Activated CD8-positive, alpha-beta memory T cell treated with anti-CD3 and anti-CD28 coated beads, Interleukin-2, amount 50 U/mL, for 48 hours (primary cell): ENCODE measurements at regions not wholly inside any gene's neighbourhood (a gene's known extent, or its start where the extent isn't known, plus 50 kb on each side); places are given as distances from the start of the nearest gene placed in this dataset.
"Not testable (repeated sequence)": the region's sequence is repeated elsewhere in the genome, so short reads cannot be mapped to it uniquely, and the experiment has no call there.

Experiments
- DNase-seq: peaks from one replicate; pipeline ENCODE4 v3.0.0-alpha.2; 2020

- no peak for DNase-seq
These were observed 475.4 kb downstream of the RMST start for GRCh38 chr12:97938031-97938430.

DNA sequence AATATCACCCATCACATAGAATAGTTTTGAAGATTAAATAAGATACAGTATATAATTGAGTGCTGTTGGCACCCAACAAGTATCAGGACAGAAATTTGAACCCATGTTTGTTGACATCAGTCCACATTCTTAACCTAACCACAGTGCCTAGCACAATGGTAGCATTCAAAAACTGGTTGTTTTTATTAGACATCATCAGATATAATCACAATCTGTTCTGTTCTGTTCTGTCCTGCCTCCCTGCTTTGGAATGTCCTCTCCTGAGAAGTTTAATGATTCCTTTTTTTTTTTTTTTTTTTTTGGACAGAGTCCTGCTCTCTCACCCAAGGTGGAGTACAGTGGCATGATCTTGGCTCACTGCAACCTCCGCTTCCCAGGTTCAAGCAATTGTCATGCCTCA lies 476.6 kb downstream of the RMST start:
- no peak for DNase-seq

DNA sequence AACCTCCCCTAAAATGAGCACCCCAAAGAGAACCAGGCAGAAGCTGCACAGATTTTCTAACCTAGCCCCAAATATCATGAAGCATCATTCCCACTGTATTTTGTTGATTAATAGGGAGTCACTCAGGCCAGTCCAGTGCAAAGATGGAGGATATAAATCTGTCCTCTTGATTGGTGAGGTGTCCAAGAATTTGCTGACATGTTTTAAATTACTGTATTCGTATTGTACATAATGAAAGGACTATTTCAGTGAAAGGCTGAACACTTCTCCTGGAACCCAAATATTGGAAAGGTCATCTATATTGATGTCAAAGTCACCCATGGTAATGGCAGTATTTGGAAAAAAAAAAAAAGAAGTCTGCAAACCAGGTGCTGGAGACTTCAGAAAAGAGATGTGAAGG lies 477.5 kb downstream of the RMST start:
- DNase-seq, result no peak

- DNase-seq, result no peak
These were observed 478.0 kb downstream of the RMST start for GRCh38 chr12:97940629-97941028.

DNA sequence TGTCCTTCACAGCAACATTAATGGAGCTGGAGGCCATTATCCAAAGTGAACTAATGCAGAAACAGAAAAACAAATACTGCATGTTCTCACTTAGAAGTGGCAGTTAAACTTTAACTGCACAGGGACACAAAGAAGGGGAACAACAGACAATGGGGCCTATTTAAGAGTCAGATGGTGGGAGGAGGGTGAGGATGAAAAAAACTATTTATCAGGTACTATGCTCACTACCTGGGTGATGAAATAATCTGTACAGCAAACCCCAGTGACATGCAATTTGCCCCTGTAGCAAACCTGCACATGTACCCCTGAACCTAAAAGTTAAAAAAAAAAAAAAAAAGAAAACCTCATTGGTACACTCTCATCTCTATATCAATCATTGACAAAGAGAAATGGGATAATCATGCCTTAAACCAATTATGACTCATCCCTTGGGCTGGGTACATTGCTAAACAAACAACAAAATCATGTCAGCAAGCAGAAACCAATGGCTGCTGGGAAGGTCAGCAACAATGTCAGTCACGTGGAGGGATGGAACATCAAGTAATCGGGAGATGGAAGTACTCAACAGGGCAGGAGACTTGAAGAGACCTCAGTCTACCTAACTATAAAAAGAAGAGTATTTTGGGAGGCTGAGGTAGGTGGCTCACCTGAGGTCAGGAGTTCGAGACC lies 479.2 kb downstream of the RMST start:
- no peak for DNase-seq

GRCh38 chr12:97943359-97943758 lies 480.8 kb downstream of the RMST start:
- no peak for DNase-seq

DNA sequence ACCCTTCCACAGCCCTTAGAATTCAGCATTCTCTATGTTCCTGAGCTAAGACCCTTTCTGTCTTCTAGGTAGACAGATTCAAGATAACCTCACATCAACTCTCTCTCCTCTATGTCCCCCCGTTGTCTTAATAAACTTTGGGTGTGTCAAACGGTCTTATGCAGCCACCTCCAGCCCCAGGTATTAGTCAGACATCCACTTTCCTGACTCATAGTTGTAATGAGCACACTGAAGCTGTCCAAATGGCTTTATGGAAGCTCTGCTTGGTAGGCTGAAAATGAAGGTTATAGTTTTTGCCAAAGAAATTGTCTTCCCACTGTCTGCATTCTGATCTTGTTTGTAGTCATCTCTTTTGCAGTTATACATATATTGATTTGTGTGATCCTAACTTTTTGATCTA lies 482.0 kb downstream of the RMST start:
- DNase-seq, result no peak

DNA sequence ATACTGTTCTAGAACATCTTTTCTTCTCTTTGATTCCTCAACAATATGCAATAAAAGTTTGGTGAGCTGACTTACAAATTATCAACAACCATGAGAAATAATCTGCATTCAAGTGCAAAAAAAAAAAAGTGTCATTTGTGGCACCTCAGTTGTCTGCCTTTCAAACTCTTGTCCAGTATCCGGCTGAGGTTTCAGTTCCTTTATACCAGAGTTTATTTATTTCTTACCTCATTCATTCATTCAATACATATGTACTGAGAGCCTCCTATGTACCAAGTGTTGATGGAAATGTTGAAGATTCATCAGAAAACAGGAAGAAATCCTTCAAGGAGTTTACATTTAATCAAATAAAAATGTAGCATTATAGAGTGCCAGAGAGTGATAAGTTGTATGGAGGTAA lies 484.1 kb downstream of the RMST start:
- no peak for DNase-seq

DNA sequence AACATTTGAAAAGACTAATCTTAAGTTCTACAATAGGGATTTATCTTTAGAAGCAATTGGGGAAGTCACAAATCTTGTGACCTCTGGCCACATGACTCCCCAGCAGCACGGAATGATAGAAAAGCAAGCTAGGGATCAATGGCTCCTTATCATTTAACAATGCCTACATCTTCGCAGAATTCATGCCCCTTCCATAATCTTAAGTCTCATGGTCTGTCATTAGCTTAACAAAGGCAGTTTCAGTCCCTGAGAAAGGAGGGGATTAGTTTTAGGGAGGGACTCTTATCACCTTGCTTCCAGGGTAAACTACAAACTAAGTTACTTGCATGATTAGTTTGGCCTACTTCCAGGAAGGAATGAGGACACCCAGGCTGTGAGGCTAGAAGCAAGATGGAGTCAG lies 486.0 kb downstream of the RMST start:
- DNase-seq, result no peak

GRCh38 chr12:97951239-97951638 lies 488.6 kb downstream of the RMST start:
- DNase-seq, result no peak

- no peak for DNase-seq
These were observed 489.1 kb downstream of the RMST start for GRCh38 chr12:97951717-97952116.

GRCh38 chr12:97957109-97957508 lies 494.5 kb downstream of the RMST start:
- DNase-seq, result no peak

DNA sequence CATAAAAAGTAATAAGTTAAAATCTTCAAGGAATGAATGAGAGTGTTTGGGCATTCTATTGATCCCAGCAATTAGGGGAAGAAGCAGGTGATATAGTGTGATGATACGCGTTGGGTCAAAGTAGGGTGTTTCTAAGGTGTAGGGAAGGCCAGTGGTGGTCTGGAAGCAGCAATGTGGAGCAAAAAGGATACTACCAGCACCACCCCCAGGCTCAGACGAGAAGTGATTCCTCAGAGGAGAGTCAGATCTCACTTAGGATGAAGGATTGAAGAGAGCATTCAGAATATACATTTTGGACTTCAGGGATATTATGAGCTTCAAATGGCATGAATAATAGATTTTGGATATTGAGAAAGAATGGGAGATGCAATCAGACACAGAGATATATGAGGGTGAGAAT lies 497.6 kb downstream of the RMST start:
- no peak for DNase-seq

GRCh38 chr12:97960741-97961608 lies 498.4 kb downstream of the RMST start:
- no peak for DNase-seq

- no peak for DNase-seq
These were observed 505.2 kb downstream of the RMST start for GRCh38 chr12:97967831-97968230.

DNA sequence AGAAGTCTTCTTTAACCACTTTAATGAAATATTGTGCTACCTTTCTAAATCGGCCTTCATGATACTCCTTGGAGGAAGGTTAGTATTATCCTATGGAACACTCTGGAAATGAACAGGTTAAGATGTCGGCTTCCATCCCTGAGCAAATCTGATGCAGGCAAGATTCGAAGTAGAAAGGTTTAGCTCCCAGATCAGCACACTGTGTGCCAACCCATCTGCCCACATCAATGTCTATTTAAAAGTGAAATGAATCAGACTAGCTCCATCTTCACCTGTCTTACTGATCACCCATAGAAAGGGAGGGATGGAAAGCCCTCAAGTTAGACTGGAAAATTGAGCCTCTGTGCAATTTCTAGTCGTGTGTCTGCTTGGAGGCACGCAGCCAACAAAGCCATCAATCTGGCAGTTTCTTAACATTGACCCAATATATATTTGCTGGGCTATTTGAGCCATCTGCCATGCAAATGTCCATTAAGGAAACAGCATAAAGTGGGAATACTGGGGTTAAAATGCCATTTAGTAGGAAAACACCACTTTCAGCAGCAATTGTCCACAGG lies 506.1 kb downstream of the RMST start:
- no peak for DNase-seq

GRCh38 chr12:97977870-97978405 lies 515.3 kb downstream of the RMST start:
- no peak for DNase-seq

DNA sequence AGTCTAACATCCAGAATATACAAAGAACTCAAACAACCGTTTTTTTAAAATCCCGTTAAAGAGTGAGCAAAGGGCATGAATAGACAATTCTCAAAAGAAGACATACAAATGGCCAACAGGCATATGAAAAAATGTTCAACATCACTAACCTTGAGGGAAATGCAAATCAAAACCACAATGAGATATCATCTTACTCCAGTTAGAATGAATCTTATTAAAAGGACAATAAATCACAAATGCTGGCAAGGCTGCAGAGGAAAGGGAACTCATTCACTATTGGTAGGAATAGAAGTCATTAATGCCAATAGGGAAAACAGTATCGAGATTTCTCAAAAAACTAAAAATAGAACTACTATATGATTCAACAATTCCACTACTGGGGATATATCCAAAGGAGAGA lies 520.1 kb downstream of the RMST start:
- no peak for DNase-seq

DNA sequence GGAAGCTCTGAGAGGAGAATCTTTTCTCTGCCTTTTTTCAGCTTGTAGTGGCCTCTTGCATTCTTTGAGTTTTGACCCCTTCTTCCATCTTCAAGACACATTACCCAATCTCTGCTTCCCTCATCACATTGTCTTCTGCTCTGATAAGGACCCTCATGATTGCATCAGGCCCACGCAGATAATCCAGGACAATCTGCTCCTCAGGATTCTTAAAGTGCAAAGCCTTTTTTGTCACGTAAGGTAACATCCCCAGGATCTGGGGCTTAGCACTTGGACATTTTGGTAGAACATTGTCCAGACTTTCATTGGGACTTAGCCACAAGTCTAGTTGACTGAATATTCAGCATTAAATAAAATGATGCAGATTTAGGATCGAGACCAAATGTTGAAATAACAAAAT lies 521.2 kb downstream of the RMST start:
- no peak for DNase-seq

DNA sequence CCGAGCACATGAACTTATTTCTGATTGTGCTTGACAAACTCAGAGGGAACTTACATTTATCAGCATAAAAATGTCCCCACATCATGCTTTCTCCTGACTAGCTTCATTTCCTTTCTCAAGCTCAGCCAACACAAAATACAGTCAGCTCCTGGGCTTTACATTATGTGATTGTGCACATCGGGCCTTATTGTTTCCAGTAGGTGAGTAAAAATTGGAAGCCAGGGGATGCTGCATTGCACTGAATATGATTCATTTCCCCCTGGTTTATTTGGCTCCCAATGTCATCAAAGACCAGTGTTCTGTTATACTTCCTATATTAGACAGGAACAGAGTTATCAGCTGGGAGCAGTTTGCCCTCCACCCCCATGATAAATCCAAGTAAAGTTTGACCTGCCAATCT lies 521.8 kb downstream of the RMST start:
- DNase-seq, result no peak

DNA sequence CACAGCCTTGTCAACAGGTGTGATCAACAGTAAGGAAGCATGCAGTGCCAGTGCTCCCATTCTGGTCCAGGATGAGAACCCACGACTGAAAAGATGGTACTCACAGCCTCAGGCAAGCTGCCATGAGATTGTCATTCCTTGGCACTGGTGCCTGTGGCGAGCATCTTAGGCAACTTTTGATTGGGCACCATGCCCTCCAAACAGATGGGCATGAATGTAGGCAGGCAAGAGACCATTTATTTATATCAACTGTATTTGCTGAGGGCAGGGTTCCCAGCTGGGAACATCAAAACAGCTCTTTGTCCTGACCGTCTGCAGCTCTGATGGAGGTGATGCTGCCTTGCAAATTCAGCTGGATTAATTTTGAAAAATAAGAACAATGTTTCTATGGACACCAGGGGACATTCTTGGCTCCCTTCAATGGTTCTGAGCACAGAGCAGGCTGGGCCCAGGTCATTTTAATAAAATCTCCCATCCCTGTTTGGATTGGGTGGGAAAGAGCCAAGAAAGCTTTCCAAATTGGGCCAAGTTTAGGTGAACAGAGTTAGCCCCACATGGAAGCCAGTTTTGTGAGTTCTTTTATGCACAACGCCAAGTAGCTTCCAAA lies 522.5 kb downstream of the RMST start:
- DNase-seq, result no peak

GRCh38 chr12:97985834-97986233 lies 523.2 kb downstream of the RMST start:
- DNase-seq, result no peak

DNA sequence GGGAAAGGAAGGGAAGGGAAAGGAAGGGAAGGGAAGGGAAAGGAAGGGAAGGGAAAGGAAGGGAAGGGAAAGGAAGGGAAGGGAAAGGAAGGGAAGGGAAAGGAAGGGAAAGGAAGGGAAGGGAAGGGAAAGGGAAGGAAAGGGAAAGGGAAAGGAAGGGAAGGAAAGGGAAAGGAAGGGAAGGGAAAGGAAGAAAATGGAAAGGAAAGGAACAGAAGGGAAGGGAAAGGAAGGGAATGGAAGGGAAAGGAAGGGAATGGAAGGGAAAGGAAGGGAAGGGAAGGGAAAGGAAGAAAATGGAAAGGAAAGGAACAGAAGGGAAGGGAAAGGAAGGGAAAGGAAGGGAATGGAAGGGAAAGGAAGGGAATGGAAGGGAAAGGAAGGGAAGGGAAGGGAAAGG lies 526.0 kb downstream of the RMST start:
- DNase-seq, result not testable (repeated sequence)
